Thymus (tissue), 11 donors: ENCODE measurements at regions not wholly inside any gene's neighbourhood (a gene's known extent, or its start where the extent isn't known, plus 50 kb on each side); places are given as distances from the start of the nearest gene placed in this dataset.
"Not testable (repeated sequence)": the region's sequence is repeated elsewhere in the genome, so short reads cannot be mapped to it uniquely, and the experiment has no call there.

Experiments used
- DNase-seq, 9 donors: peaks; one replicate each; pipeline ENCODE4 v3.0.0-alpha.2; 2013; ENCODE audit warnings: low spot score in 9 of 9, low read depth in 6 of 9, missing footprints in 1 of 9
- H3K27ac ChIP-seq, 2 donors: one replicate each; pipeline ENCODE4 v1.5.1; 2013; ENCODE audit warnings: control low read depth in 1 of 2, low read depth in 1 of 2, low read length in 1 of 2, mild to moderate bottlenecking in 1 of 2, moderate library complexity in 1 of 2
- H3K27me3 ChIP-seq, 2 donors: one replicate each; pipeline ENCODE4 v1.5.1; 2013; ENCODE audit warnings: low read length in 1 of 2; ENCODE audit not compliant: control insufficient read depth in 2 of 2, insufficient read depth in 1 of 2
- H3K36me3 ChIP-seq, 2 donors: one replicate each; pipeline ENCODE4 v1.5.1; 2013; ENCODE audit warnings: low read length in 1 of 2, mild to moderate bottlenecking in 1 of 2, moderate library complexity in 1 of 2; ENCODE audit not compliant: control insufficient read depth in 2 of 2, insufficient read depth in 2 of 2
- H3K4me1 ChIP-seq, 2 donors: one replicate each; pipeline ENCODE4 v1.5.1; 2013; ENCODE audit warnings: low read length in 2 of 2; ENCODE audit not compliant: control insufficient read depth in 2 of 2, insufficient read depth in 2 of 2
- H3K4me3 ChIP-seq, 2 donors: one replicate each; pipeline ENCODE4 v1.5.1; 2013; ENCODE audit warnings: low read length in 2 of 2, control low read depth in 1 of 2, mild to moderate bottlenecking in 1 of 2
- H3K9me3 ChIP-seq, 2 donors: one replicate each; pipeline ENCODE4 v1.5.1; 2013; ENCODE audit warnings: low read length in 1 of 2, mild to moderate bottlenecking in 1 of 2; ENCODE audit not compliant: control insufficient read depth in 2 of 2, insufficient read depth in 1 of 2
- WGBS: extraction: QIAGEN DNeasy Blood & Tissue Kit; methylation state at CpG from one replicate; pipeline ENCODE4 v1.1.7; 2013; 5-methylcytosine and 5-hydroxymethylcytosine counted together
- donor health status: healthy.

- Histone ChIP-seq H3K36me3 (no peaks in the 10 kb centered on the region), H3K9me3 (no peaks in the 10 kb centered on the region), H3K4me3 (no peak overlapping the region), H3K4me1 (no peaks in the 10 kb centered on the region), H3K27me3 (no peaks in the 10 kb centered on the region), H3K27ac (no peak overlapping the region)
- no peak for DNase-seq
- 83% methylated on average over 11 of the region's 11 CpGs for WGBS
Measured at GRCh38 chr7:145151676-145152075, 315.8 kb upstream of the TPK1 start.

DNA sequence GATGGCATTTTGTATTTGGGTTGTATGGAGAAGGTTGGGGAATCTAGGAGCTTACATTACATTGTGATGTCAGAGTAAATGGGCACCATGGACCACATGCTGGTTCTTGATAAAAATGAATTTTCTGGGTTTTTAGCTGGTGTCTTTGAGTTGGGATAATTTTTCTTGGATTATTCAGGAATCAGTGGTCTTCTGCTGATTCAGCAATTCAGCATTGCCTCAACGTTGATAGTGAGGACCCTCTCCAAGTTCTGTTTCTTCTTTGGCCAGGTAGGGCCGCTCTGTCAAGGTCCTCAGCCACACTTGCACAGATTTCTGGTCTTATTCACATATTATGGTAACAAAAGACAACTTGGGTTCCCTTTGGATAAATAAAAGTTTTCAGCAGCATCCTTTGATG lies 312.0 kb upstream of the TPK1 start:
- no peak overlapping the region for H3K27ac ChIP-seq
- 83% methylated on average over 2 of the region's 2 CpGs for WGBS

DNA sequence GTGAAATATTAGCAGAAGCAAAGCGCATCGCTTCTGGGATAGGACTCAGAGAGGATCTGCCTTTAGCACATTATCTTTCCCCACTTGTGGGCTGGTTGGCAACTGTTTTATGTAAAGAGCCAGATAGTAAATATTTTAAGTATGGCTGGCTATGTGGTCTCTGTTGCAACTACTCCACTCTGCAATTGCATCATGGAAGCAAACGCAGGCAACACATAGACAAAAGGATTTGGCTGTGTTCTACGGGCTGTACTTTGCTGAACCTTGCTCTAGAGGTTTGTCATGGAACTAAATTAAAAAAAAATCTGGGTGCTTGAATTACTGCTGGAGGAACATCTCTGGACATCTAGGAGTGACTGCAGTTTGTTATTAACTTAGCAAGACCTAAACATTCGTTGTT lies 307.8 kb upstream of the TPK1 start:
- no peaks in the 10 kb centered on the region for H3K27me3 ChIP-seq
- no peaks in the 10 kb centered on the region for H3K4me1 ChIP-seq
- H3K27ac ChIP-seq, result no peak overlapping the region
- H3K36me3 ChIP-seq, result no peaks in the 10 kb centered on the region
- 92% methylated on average over 5 of the region's 5 CpGs for WGBS
- no peak overlapping the region for H3K4me3 ChIP-seq
- DNase-seq, result no peak
- H3K9me3 ChIP-seq, result no peaks in the 10 kb centered on the region

More for the DNA sequence above, 312.0 kb upstream of the TPK1 start:
- Histone ChIP-seq H3K4me3 (no peak overlapping the region), H3K36me3 (no peaks in the 10 kb centered on the region), H3K4me1 (no peaks in the 10 kb centered on the region), H3K9me3 (no peaks in the 10 kb centered on the region), H3K27me3 (no peaks in the 10 kb centered on the region)
- DNase-seq, result no peak

DNA sequence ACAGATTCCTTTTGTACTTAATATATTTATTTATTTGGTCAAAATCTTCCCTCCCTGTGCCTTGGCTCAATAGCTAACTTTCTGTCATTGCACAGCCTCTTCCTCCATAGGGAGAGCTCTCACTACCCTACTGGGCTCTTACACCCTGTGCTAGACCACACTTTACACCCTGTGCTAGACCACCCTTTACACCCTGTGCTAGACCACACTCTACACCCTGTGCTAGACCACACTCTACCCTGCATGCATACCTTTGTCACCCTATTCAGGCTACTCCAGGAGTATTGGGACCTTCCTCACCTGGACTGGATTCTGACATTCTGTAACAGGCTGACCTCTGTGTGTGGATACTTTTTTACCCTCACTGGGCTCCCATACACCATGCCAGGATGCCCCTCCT lies 298.5 kb upstream of the TPK1 start:
- H3K27ac ChIP-seq, result no peak overlapping the region
- H3K4me3 ChIP-seq, result no peak overlapping the region
- H3K36me3 ChIP-seq, result no peaks in the 10 kb centered on the region
- H3K4me1 ChIP-seq, result no peaks in the 10 kb centered on the region
- H3K9me3 ChIP-seq, result no peaks in the 10 kb centered on the region
- H3K27me3 ChIP-seq, result no peaks in the 10 kb centered on the region
- no peak for DNase-seq

GRCh38 chr7:145123502-145123901 lies 287.6 kb upstream of the TPK1 start:
- WGBS, result 92% methylated on average over 2 of the region's 2 CpGs
- no peak overlapping the region for H3K4me3 ChIP-seq
- H3K27ac ChIP-seq, result no peak overlapping the region
- no peaks in the 10 kb centered on the region for H3K4me1 ChIP-seq
- DNase-seq, result no peak
- H3K9me3 ChIP-seq, result no peaks in the 10 kb centered on the region
- H3K27me3 ChIP-seq, result no peaks in the 10 kb centered on the region
- H3K36me3 ChIP-seq, result no peaks in the 10 kb centered on the region

DNA sequence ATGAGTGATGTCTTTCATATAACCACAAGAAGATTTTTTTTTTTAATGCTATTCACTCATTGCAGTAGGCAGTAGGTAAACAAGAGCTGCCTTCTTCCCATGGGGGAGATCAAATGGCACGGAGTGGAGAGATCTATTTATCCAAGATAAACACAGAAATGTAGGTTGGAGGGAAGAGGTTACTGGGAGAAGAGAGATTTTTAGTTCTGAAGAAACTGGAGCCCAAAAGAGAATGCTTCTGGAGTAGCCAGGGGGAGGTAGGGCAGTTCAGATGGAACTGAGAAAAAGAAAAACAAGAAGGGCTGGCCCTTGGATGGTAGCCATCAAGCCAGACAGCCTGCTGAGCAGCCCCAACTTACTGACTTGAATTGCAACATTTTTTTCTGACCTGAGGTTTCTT lies 270.1 kb upstream of the TPK1 start:
- Histone ChIP-seq H3K27ac (no peak overlapping the region), H3K9me3 (no peaks in the 10 kb centered on the region), H3K4me3 (no peak overlapping the region), H3K4me1 (no peaks in the 10 kb centered on the region), H3K27me3 (no peaks in the 10 kb centered on the region), H3K36me3 (no peaks in the 10 kb centered on the region)
- DNase-seq, result no peak
- 73% methylated on average over 1 of the region's 1 CpG for WGBS

DNA sequence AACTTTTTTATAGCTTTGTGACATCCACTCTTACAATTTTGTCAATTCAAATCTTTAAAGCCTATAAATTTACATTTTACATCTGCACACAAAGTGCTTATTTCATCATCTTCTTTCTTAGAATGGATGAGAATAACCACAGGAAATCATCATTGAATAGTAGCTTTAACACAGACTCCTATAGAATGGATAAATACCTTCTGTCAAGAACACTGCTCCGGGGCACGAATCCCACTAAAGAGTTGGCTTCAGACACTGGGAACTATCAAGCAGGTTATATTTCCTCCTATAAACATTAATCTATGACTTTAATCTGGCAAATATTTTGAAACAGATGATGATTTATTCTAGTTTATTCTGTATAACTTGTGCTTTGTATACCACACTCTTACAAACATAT lies 269.7 kb upstream of the TPK1 start:
- no peak for DNase-seq
- no peaks in the 10 kb centered on the region for H3K4me1 ChIP-seq
- H3K27me3 ChIP-seq, result no peaks in the 10 kb centered on the region
- H3K27ac ChIP-seq, result no peak overlapping the region
- no peaks in the 10 kb centered on the region for H3K9me3 ChIP-seq
- no peak overlapping the region for H3K4me3 ChIP-seq
- no peaks in the 10 kb centered on the region for H3K36me3 ChIP-seq
- 95% methylated on average over 2 of the region's 2 CpGs for WGBS

GRCh38 chr7:145104400-145104799 lies 268.5 kb upstream of the TPK1 start:
- H3K4me3 ChIP-seq, result no peak overlapping the region
- H3K9me3 ChIP-seq, result no peaks in the 10 kb centered on the region
- no peaks in the 10 kb centered on the region for H3K4me1 ChIP-seq
- no peak overlapping the region for H3K27ac ChIP-seq
- H3K27me3 ChIP-seq, result no peaks in the 10 kb centered on the region
- no peaks in the 10 kb centered on the region for H3K36me3 ChIP-seq
- 92% methylated on average over 1 of the region's 1 CpG for WGBS
- DNase-seq, result no peak

DNA sequence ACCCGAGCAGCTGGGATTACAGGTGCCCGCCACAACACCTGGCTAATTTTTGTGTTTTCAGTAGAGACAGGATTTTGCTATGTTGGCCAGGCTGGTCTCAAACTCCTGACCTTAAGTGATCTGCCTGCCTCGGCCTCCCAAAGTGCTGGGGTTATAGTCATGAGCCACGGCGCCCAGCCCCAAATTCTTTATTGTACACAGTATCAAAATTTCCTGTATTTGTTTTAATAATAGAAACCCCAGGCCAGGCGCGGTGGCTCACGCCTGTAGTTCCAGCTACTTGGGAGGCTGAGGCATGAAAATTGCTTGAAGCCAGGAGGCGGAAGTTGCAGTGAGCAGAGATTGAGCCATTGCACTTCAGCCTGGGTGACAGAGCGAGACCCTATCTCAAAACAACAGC lies 266.3 kb upstream of the TPK1 start:
- H3K27ac ChIP-seq, DNase-seq, H3K36me3 ChIP-seq, H3K4me1 ChIP-seq, H3K4me3 ChIP-seq, H3K9me3 ChIP-seq, H3K27me3 ChIP-seq: not testable (repeated sequence)
- 96% methylated on average over 10 of the region's 10 CpGs for WGBS

GRCh38 chr7:145092766-145093165 lies 256.9 kb upstream of the TPK1 start:
- no peak for DNase-seq
- Histone ChIP-seq H3K27ac (no peak overlapping the region), H3K4me1 (no peaks in the 10 kb centered on the region), H3K27me3 (no peaks in the 10 kb centered on the region), H3K36me3 (no peaks in the 10 kb centered on the region), H3K9me3 (no peaks in the 10 kb centered on the region), H3K4me3 (no peak overlapping the region)
- 95% methylated on average over 4 of the region's 4 CpGs for WGBS
